Ovary (tissue), 7 donors: ENCODE measurements at regions not wholly inside any gene's neighbourhood (a gene's known extent, or its start where the extent isn't known, plus 50 kb on each side); places are given as distances from the start of the nearest gene placed in this dataset.
"Not testable (repeated sequence)": the region's sequence is repeated elsewhere in the genome, so short reads cannot be mapped to it uniquely, and the experiment has no call there.

ENCODE experiments used
- DNase-seq, 5 donors: peaks; one replicate each; pipeline ENCODE4 v3.0.0-alpha.2; 2019 to 2020
- H3K27ac ChIP-seq, 2 donors: fragments of 200-600 bp; one replicate each; pipeline versions ENCODE4 v1.5.1 to v1.8.0; 2019 to 2022
- H3K27me3 ChIP-seq: fragments of 200-600 bp; one replicate; pipeline ENCODE4 v1.8.0; 2022
- H3K36me3 ChIP-seq: fragments of 200-600 bp; sonication (generic); one replicate; pipeline ENCODE4 v1.5.1; 2019
- H3K4me1 ChIP-seq: one replicate; pipeline ENCODE4 v1.8.1; 2013; ENCODE audit warnings: mild to moderate bottlenecking, moderate library complexity; ENCODE audit not compliant: insufficient read depth
- H3K4me3 ChIP-seq: fragments of 200-600 bp; sonication (generic); one replicate; pipeline ENCODE4 v1.5.1; 2017
- H3K9me3 ChIP-seq, 2 donors: fragments of 200-600 bp in 1 of 2; sonication (generic) in 1 of 2; one replicate each; pipeline versions ENCODE4 v1.5.1 to v1.8.1; 2013 to 2019; ENCODE audit warnings: mild to moderate bottlenecking in 1 of 2, moderate library complexity in 1 of 2
- EP300 ChIP-seq: sonication (generic); formaldehyde crosslinking; IDR thresholded peaks from one replicate; pipeline ENCODE4 v1.6.1; 2017; ENCODE audit warnings: antibody characterized with exemption
- POLR2A ChIP-seq: fragments of 450-650 bp; IDR thresholded peaks from one replicate; pipeline ENCODE4 v1.6.1; 2017; ENCODE audit warnings: antibody characterized with exemption, mild to moderate bottlenecking, moderate library complexity
- WGBS, 3 donors: extraction: QIAGEN DNeasy Blood & Tissue Kit in 1 of 3; methylation state at CpG; one replicate each; pipeline versions ENCODE4 v1.1.5 to v1.1.7; 2013 to 2017; 5-methylcytosine and 5-hydroxymethylcytosine counted together
- intact Hi-C, 4 donors: fragments of 100-400 bp; cut with DNase I; formaldehyde crosslinking; loops; one replicate each; pipeline versions ENCODE4 v1.11.0 to v1.15.1; 2022 to 2023
- TF ChIP-seq, protein P1 (sequence below), 3 donors: fragments of 450-650 bp in 2 of 3; fragments of 200-600 bp in 1 of 3; IDR thresholded peaks; one replicate each; pipeline versions ENCODE4 v1.5.1 to v1.8.0; 2016 to 2022; ENCODE audit warnings: antibody characterized with exemption in 3 of 3, mild to moderate bottlenecking in 1 of 3
- donor health status: DM: no; HTN: no; CAD: no; lungs with moderate emphysema.
- donor health status: DM: no; HTN: no; CAD: no.
- donor health status: Bipolar disorder and iron deficiency.
- donor health status: DM: no; HTN: no; CAD: no.
- donor health status: DM: yes; HTN: yes; CAD: no.

- H3K27me3 ChIP-seq, H3K9me3 ChIP-seq, H3K27ac ChIP-seq, intact Hi-C loops, H3K36me3 ChIP-seq, DNase-seq, H3K4me1 ChIP-seq, H3K4me3 ChIP-seq: not testable (repeated sequence)
- 44 to 61% (median 57%) methylated on average over 8 of the region's 8 CpGs for WGBS, 3 donors
These were observed 3051.6 kb downstream of the RPIA start for GRCh38 chr2:91742973-91743490.

- H3K36me3 ChIP-seq, H3K27me3 ChIP-seq, H3K4me3 ChIP-seq, H3K4me1 ChIP-seq, H3K9me3 ChIP-seq, DNase-seq, H3K27ac ChIP-seq, intact Hi-C loops: not testable (repeated sequence)
- 54 to 59% (median 55%) methylated on average over 1 of the region's 1 CpG for WGBS, 3 donors
These were observed 3052.4 kb downstream of the RPIA start for GRCh38 chr2:91743910-91744309.

GRCh38 chr2:91744700-91745141 is 3053.2 kb downstream of the RPIA start:
- H3K9me3 ChIP-seq, H3K27me3 ChIP-seq, H3K4me1 ChIP-seq, H3K27ac ChIP-seq, DNase-seq, H3K36me3 ChIP-seq, intact Hi-C loops, H3K4me3 ChIP-seq: not testable (repeated sequence)
- 34 to 70% (median 56%) methylated on average over 15 to 16 of the region's 16 CpGs for WGBS, 3 donors

DNA sequence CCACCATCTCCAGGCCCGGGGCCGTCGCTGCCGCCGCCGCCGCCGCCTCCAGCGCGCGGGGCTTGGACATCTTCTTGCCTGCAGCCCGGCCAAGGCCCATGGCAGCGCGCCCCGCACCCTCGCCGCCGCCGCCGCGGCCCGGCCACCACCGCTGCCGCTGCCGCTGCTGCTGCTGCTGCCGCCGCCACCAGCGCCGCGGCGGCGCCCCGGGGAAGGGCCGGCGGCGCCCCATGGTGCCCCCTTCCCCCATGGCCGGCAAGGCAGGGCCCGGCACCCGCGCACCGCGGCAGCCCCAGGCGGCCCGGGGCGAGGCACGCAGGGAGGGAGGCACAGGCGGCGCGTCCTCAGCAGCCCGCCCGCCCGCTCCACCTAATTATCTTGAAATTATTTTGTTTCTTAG is 3057.4 kb downstream of the RPIA start:
- Histone ChIP-seq H3K4me3 (no peak overlapping the region), H3K27me3 (no peaks in the 10 kb centered on the region), H3K9me3 (peaks cover 0 to 7% of the 10 kb centered on the region in 2 donors), H3K4me1 (no peaks in the 10 kb centered on the region), H3K27ac (no peak overlapping the region), H3K36me3 (no peaks in the 10 kb centered on the region)
- intact Hi-C loops: no loop called here
- no peak for DNase-seq
- WGBS, 3 donors: 19 to 35% (median 21%) methylated on average over 40 to 52 of the region's 52 CpGs
- TF ChIP-seq EP300 (no peak), POLR2A (no peak)
- TF ChIP-seq, protein P1, sequence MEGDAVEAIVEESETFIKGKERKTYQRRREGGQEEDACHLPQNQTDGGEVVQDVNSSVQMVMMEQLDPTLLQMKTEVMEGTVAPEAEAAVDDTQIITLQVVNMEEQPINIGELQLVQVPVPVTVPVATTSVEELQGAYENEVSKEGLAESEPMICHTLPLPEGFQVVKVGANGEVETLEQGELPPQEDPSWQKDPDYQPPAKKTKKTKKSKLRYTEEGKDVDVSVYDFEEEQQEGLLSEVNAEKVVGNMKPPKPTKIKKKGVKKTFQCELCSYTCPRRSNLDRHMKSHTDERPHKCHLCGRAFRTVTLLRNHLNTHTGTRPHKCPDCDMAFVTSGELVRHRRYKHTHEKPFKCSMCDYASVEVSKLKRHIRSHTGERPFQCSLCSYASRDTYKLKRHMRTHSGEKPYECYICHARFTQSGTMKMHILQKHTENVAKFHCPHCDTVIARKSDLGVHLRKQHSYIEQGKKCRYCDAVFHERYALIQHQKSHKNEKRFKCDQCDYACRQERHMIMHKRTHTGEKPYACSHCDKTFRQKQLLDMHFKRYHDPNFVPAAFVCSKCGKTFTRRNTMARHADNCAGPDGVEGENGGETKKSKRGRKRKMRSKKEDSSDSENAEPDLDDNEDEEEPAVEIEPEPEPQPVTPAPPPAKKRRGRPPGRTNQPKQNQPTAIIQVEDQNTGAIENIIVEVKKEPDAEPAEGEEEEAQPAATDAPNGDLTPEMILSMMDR (IDR thresholded peaks at IDR 0.05): no peak

DNA sequence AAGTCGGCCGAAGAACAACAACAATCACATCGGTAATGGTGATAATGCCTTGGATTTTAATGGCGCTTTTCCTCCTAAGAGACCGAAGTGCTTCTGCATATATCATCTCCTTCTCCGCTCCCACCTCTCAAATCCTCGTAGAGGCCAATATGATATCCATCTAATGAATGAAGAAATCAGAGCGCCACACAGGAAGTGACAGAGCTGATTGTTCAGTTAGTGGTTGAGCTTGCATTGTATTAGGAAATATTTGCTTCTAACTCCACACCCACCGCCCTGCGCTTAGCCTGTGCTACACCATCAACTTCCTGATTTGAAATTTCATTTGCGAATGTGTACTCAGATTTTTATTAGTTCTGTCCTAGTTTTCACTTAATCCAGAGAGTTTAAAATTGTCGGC is 3058.2 kb downstream of the RPIA start:
- H3K36me3 ChIP-seq, H3K4me1 ChIP-seq, intact Hi-C loops, H3K9me3 ChIP-seq, H3K27me3 ChIP-seq, H3K27ac ChIP-seq, H3K4me3 ChIP-seq, DNase-seq: not testable (repeated sequence)
- WGBS, 3 donors: 75 to 91% (median 81%) methylated on average over 8 to 10 of the region's 12 CpGs

- H3K36me3 ChIP-seq, H3K4me3 ChIP-seq, H3K9me3 ChIP-seq, H3K4me1 ChIP-seq, H3K27ac ChIP-seq, intact Hi-C loops, DNase-seq, H3K27me3 ChIP-seq: not testable (repeated sequence)
- 11 to 34% (median 33%) methylated on average over 5 of the region's 5 CpGs for WGBS, 3 donors
These were observed 3068.0 kb downstream of the RPIA start for GRCh38 chr2:91759361-91759941.

GRCh38 chr2:91760672-91761071 is 3069.2 kb downstream of the RPIA start:
- H3K4me3 ChIP-seq, DNase-seq, H3K27ac ChIP-seq, intact Hi-C loops, H3K27me3 ChIP-seq, H3K36me3 ChIP-seq, H3K9me3 ChIP-seq, H3K4me1 ChIP-seq: not testable (repeated sequence)
- WGBS, 3 donors: 71 to 75% (median 74%) methylated on average over 5 of the region's 5 CpGs

DNA sequence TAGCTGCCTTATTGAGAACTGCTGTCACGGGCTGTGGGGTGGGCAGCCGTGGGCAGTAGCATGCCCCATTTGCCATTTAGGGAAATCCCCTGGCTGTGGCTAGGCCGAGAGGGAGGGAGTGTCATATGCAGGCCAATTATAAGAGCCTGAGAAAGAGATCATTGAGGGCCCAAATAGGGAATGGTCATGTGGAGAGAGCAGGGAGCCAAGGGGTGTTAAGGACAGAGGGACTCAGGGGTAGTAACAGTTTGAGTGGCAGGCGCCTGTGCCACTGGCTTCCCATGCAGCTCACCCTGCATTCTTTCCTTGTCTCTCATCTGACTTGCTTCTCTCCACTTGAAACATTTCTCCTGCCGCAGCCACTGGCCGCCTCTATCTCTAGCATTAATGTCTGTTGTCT is 3070.8 kb downstream of the RPIA start:
- H3K9me3 ChIP-seq, H3K4me1 ChIP-seq, H3K36me3 ChIP-seq, DNase-seq, intact Hi-C loops, H3K27me3 ChIP-seq, H3K4me3 ChIP-seq, H3K27ac ChIP-seq: not testable (repeated sequence)
- 70 to 87% (median 79%) methylated on average over 3 of the region's 6 CpGs for WGBS, 3 donors

DNA sequence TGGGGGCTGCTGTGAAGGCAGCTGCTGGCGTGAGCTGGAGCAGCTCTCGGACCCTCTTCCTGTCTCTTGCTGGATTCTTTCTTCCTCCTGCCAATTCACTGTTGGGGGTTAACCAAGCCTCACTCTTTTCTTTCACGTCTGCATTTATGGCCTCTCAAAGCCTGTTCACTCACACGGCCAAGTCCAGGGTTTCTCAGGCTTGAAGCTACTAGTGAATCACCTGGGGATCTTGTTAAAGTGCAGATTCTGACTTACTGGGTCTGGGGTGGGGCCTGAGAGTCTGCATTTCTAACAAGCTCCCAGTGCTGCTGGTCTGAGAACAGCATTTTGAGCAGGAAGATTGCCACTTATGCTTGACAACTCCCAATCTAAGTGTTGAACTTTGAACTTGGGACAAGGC is 3072.2 kb downstream of the RPIA start:
- H3K9me3 ChIP-seq, DNase-seq, H3K4me3 ChIP-seq, intact Hi-C loops, H3K36me3 ChIP-seq, H3K4me1 ChIP-seq, H3K27ac ChIP-seq, H3K27me3 ChIP-seq: not testable (repeated sequence)
- WGBS, 3 donors: 25 to 42% (median 41%) methylated on average over 3 to 4 of the region's 4 CpGs

DNA sequence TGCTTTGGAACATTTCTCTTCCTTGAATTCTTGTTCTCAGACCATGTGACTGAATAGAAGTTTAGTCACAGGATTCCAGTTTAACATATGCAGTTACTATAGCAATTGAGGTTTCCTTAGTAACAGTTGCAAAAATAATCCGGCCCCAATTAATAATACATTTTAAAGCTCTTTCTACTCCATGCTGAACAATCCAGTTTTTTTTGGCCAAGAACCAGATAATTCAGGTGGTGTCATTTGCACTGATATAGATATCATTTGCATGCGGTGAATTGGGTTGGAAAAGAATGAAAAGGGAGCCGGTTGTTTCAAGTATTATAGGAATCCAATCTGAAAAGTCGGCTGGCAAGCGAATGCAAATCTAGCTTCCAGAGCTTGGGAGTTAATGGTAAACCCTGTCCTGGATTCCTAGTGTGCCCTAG is 3073.1 kb downstream of the RPIA start:
- H3K4me1 ChIP-seq, intact Hi-C loops, H3K36me3 ChIP-seq, H3K4me3 ChIP-seq, DNase-seq, H3K9me3 ChIP-seq, H3K27ac ChIP-seq, H3K27me3 ChIP-seq: not testable (repeated sequence)
- 11 to 39% (median 30%) methylated on average over 5 of the region's 5 CpGs for WGBS, 3 donors

- intact Hi-C loops, H3K27me3 ChIP-seq, H3K4me3 ChIP-seq, H3K27ac ChIP-seq, H3K36me3 ChIP-seq, DNase-seq, H3K9me3 ChIP-seq, H3K4me1 ChIP-seq: not testable (repeated sequence)
- 69 to 74% (median 69%) methylated on average over 3 to 5 of the region's 7 CpGs for WGBS, 3 donors
These were observed 3073.7 kb downstream of the RPIA start for GRCh38 chr2:91765018-91765754.
